Endothelial cell of umbilical vein (primary cell): ENCODE measurements at regions not wholly inside any gene's neighbourhood (a gene's known extent, or its start where the extent isn't known, plus 50 kb on each side); places are given as distances from the start of the nearest gene placed in this dataset.

Source experiments
- BruUV-seq: library from RNA; stranded (reverse); fragments of 400-500 nt; replicated peaks from 2 replicates; lab custom pipeline; 2021; lab: Mats Ljungman, UMichigan
- CTCF ChIA-PET: fragments of 300-600, 350-600 bp; sonication (Branson Sonifier 250); formaldehyde crosslinking; loops from one replicate; lab custom pipeline; 2021; ENCODE audit warnings: antibody characterized with exemption, inconsistent platforms; lab: Charles Lee
- POLR2A ChIA-PET: fragments of 300-600, 350-600 bp; sonication (Branson Sonifier 250); formaldehyde crosslinking; loops from one replicate; lab custom pipeline; 2021; ENCODE audit warnings: antibody characterized with exemption, inconsistent platforms; lab: Charles Lee
- DNase-seq: peaks from one replicate; pipeline ENCODE4 v3.0.0-alpha.2; 2011; ENCODE audit warnings: low read depth, low spot score
- FAIRE-seq: peaks from 2 replicates; lab custom pipeline; 2011; peaks lifted over from hg19 to GRCh38; lab: Jason Lieb, UNC
- H2AFZ ChIP-seq: 2 replicates; pipeline ENCODE4 v1.6.0; 2012; ENCODE audit warnings: low read depth, low read length, control low read depth, inconsistent platforms
- H3K27ac ChIP-seq: 2 replicates; pipeline ENCODE4 v1.5.1; 2011; ENCODE audit warnings: low read depth, mild to moderate bottlenecking, control low read depth, low read length, moderate library complexity; ENCODE audit not compliant: insufficient read depth
- H3K27me3 ChIP-seq, 2 experiments: 2 replicates each; pipeline versions ENCODE4 v1.6.0 to v1.6.1; 2011; ENCODE audit warnings: low read length in 2 of 2, mixed read lengths in 1 of 2; ENCODE audit not compliant: control insufficient read depth in 2 of 2, insufficient read depth in 2 of 2
- H3K36me3 ChIP-seq, 2 experiments: 2 replicates in 1 of 2; 3 replicates in 1 of 2; pipeline ENCODE4 v1.5.1; 2011; ENCODE audit warnings: low read length in 2 of 2, mild to moderate bottlenecking in 1 of 2, moderate library complexity in 1 of 2; ENCODE audit not compliant: control insufficient read depth in 2 of 2, insufficient read depth in 2 of 2; ENCODE audit errors: extremely low read depth in 1 of 2
- H3K4me1 ChIP-seq: 3 replicates; pipeline ENCODE4 v1.5.1; 2011; ENCODE audit warnings: mild to moderate bottlenecking, low read length; ENCODE audit not compliant: control insufficient read depth, insufficient read depth; ENCODE audit errors: extremely low read depth
- H3K4me2 ChIP-seq: 2 replicates; pipeline ENCODE4 v1.6.1; 2011; ENCODE audit warnings: low read length, control low read depth, mixed read lengths; ENCODE audit not compliant: insufficient read depth
- H3K4me3 ChIP-seq, 3 experiments: fragments of 200-600 bp in 1 of 3; sonication (generic), shearing (Covaris generic) in 1 of 3; replicated peaks in 1 of 3; 2 replicates each; pipeline ENCODE4 v1.5.1; 2011 to 2016; ENCODE audit warnings: control low read depth in 3 of 3, low read length in 3 of 3, mild to moderate bottlenecking in 2 of 3, inconsistent platforms in 1 of 3, low read depth in 1 of 3, moderate library complexity in 1 of 3; ENCODE audit not compliant: insufficient read depth in 1 of 3
- H3K79me2 ChIP-seq: 2 replicates; pipeline ENCODE4 v1.6.0; 2012; ENCODE audit warnings: low read length, inconsistent platforms; ENCODE audit not compliant: control insufficient read depth, insufficient read depth
- H3K9ac ChIP-seq: replicated peaks from 2 replicates; pipeline ENCODE3; 2011; ENCODE audit warnings: low read length, control low read depth; ENCODE audit not compliant: insufficient read depth; ENCODE audit errors: extremely low read depth
- H3K9me1 ChIP-seq: replicated peaks from 3 replicates; pipeline ENCODE4 v1.6.0; 2011; ENCODE audit warnings: mild to moderate bottlenecking, low read length; ENCODE audit not compliant: control insufficient read depth, insufficient read depth; ENCODE audit errors: extremely low read depth
- H3K9me3 ChIP-seq: replicated peaks from 2 replicates; pipeline ENCODE4 v1.5.1; 2012; ENCODE audit warnings: low read length, inconsistent platforms; ENCODE audit not compliant: control insufficient read depth, insufficient read depth
- H4K20me1 ChIP-seq: replicated peaks from 2 replicates; pipeline ENCODE3; 2011; ENCODE audit warnings: mild to moderate bottlenecking, low read length; ENCODE audit not compliant: control insufficient read depth, insufficient read depth; ENCODE audit errors: extremely low read depth
- CTCF ChIP-seq, 2 donors: IDR thresholded peaks; 1 replicate in 1 of 2; 2 replicates in 1 of 2; pipeline ENCODE4 v1.5.1; 2011; ENCODE audit warnings: low read length in 2 of 2, mild to moderate bottlenecking in 2 of 2, moderate library complexity in 2 of 2, control low read depth in 1 of 2, inconsistent platforms in 1 of 2, low read depth in 1 of 2; ENCODE audit not compliant: insufficient read depth in 1 of 2; ENCODE audit errors: extremely low read depth in 1 of 2
- EZH2 ChIP-seq: IDR thresholded peaks from 2 replicates; pipeline ENCODE4 v1.6.1; 2012; ENCODE audit warnings: borderline replicate concordance, low read depth, mild to moderate bottlenecking, moderate library complexity, low read length, inconsistent platforms; ENCODE audit not compliant: severe bottlenecking
- FOS ChIP-seq: IDR thresholded peaks from 2 replicates; pipeline ENCODE4 v1.6.1; 2011; ENCODE audit warnings: mild to moderate bottlenecking, low read length, moderate library complexity, borderline replicate concordance; ENCODE audit not compliant: insufficient read depth
- GATA2 ChIP-seq: IDR thresholded peaks from 2 replicates; pipeline ENCODE4 v1.7.0; 2011; ENCODE audit warnings: low read depth, mild to moderate bottlenecking, moderate library complexity, mixed read lengths, low read length; ENCODE audit not compliant: insufficient read length, insufficient read depth
- JUN ChIP-seq: IDR thresholded peaks from 2 replicates; pipeline ENCODE4 v1.6.1; 2011; ENCODE audit warnings: borderline replicate concordance, low read depth; ENCODE audit not compliant: insufficient read length, insufficient read depth
- MAX ChIP-seq: IDR thresholded peaks from 2 replicates; pipeline ENCODE4 v1.6.1; 2011; ENCODE audit not compliant: insufficient read depth, insufficient read length
- MYC ChIP-seq: IDR thresholded peaks from one replicate; pipeline ENCODE4 v1.6.1; 2011; ENCODE audit warnings: mild to moderate bottlenecking, low read depth, low read length
- POLR2A ChIP-seq: IDR thresholded peaks from 2 replicates; pipeline ENCODE4 v1.6.1; 2012; ENCODE audit warnings: low read depth, mild to moderate bottlenecking, control low read depth, low read length
- POLR2AphosphoS5 ChIP-seq: IDR thresholded peaks from 2 replicates; pipeline ENCODE4 v1.6.1; 2012; ENCODE audit warnings: low read depth, mild to moderate bottlenecking, control low read depth, low read length, moderate library complexity; ENCODE audit not compliant: insufficient read depth
- dilution Hi-C: fragments of 300-500 bp; cut with MboI; formaldehyde crosslinking; loops from one replicate; pipeline ENCODE4 v1.15.0; 2019; ENCODE audit warnings: low sequenced_read_pairs; ENCODE audit not compliant: extremely low pct_ligation_motif_present
- intact Hi-C: fragments of 100-400 bp; cut with micrococcal nuclease; formaldehyde crosslinking; loops from one replicate; pipeline ENCODE4 v1.10.0; 2022

GRCh38 chr10:90621577-90621976 is 236.3 kb downstream of the HTR7 start:
- no peak overlapping the region for H2AFZ ChIP-seq
- DNase-seq (peak; percentile 3), FAIRE-seq (peak; percentile 28)
- no peaks in the 10 kb centered on the region for H3K27me3 ChIP-seq
- BruUV-seq, result no TSS peak
- no peak overlapping the region for H3K9ac ChIP-seq
- H4K20me1 ChIP-seq, result no peaks in the 10 kb centered on the region
- dilution Hi-C loops, result no loop called here
- no peak overlapping the region for H3K27ac ChIP-seq
- H3K4me3 ChIP-seq, result no peak overlapping the region
- ChIA-PET POLR2A (no interaction called here), CTCF (interaction anchor here (0.6 to 1.8 kb wide), 3 partner anchors 10 to 333 kb away, joined by 3 to 7 read pairs (median 5); no protein-coding TSS in a partner anchor)
- intact Hi-C loops, result no loop called here
- TF ChIP-seq EZH2 (no peak), FOS (no peak), POLR2AphosphoS5 (no peak), POLR2A (no peak), JUN (no peak), MYC (no peak), CTCF (IDR thresholded peaks at IDR 0.05; ENCODE audit: extremely low read depth in 1 of 2, insufficient read depth in 1 of 2, low read depth in 1 of 2, low read length in 2 of 2) (no peak), MAX (no peak), GATA2 (no peak)
- no peaks in the 10 kb centered on the region for H3K9me1 ChIP-seq
- no peaks in the 10 kb centered on the region for H3K9me3 ChIP-seq
- H3K79me2 ChIP-seq, result no peaks in the 10 kb centered on the region
- no peaks in the 10 kb centered on the region for H3K4me1 ChIP-seq
- no peak overlapping the region for H3K4me2 ChIP-seq
- H3K36me3 ChIP-seq, result no peaks in the 10 kb centered on the region
